Omental fat pad (tissue), 3 donors: ENCODE measurements at regions not wholly inside any gene's neighbourhood (a gene's known extent, or its start where the extent isn't known, plus 50 kb on each side); places are given as distances from the start of the nearest gene placed in this dataset.

Source experiments
- ATAC-seq: fragments of 150-250 bp; one replicate; pipeline ENCODE4 v1.9.1; 2016; ENCODE audit warnings: mild to moderate bottlenecking, moderate library complexity; ENCODE audit not compliant: low FRiP score
- DNase-seq: peaks from one replicate; pipeline ENCODE4 v3.0.0-alpha.2; 2019; ENCODE audit warnings: low spot score
- CTCF ChIP-seq, 3 donors: fragments of 450-650 bp; IDR thresholded peaks; one replicate each; pipeline ENCODE4 v1.5.1; 2016 to 2017; ENCODE audit warnings: antibody characterized with exemption in 3 of 3, mild to moderate bottlenecking in 3 of 3, moderate library complexity in 2 of 3

DNA sequence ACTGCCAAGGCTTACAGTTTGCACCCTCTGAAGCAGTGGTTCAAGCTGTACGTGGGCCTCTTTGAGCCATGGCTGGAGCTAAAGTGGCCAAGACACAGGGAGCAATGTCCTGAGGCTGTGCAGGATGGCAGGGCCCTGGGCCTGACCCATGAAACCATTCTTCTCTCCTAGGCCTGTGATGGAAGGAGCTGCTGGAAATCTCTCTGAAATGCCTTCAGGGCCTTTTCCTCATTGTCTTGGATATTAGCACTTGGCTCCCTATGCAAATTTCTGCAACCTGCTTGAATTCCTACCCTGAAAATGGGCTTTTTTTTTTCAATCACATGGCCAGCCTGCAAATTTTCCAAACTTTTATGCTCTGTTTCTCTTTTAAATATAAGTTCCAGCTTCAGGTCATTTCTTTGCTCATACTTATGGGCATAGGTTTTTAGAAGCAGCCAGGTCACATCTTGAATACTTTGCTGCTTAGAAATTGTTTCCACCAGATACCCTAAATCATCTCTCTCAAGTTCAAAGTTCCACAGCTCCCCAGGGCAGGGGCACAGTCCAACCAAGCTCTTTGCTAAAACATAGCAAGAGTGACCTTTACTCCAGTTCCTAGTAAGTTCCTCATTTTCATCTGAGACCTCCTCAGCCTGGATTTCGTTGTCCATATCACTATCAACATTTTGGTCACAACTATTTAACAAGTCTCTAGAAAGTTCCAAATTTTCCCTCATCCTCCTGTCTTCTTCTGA is 138.3 kb downstream of the OSTF1 start:
- DNase-seq (no peak), ATAC-seq (no peak)
- TF ChIP-seq CTCF (IDR thresholded peaks at IDR 0.05) = no peak

DNA sequence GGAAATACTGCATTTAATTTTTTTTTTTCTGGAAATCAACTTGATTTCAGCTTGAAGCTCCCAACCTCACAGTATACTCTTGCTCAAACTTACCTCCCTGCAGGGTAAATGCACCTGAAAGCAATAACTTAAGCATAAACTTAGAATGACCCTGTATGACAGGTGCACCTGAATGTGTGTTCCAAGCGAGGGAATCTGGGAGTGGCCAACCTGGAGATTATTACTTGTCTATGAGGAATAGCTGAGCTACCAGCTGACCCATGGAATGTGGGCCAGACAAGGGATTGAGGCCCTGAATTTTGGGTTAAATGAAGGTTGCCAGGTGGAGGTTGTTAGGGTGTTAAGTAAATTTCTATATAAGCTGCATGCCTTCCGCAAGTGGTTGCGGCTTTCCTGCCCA is 140.6 kb downstream of the OSTF1 start:
- no peak for DNase-seq
- ATAC-seq = no peak
- TF ChIP-seq CTCF (IDR thresholded peaks at IDR 0.05) = no peak

GRCh38 chr9:75229605-75230332 is 141.5 kb downstream of the OSTF1 start:
- DNase-seq = no peak
- TF ChIP-seq CTCF (IDR thresholded peaks at IDR 0.05) = no peak
- peak; percentile 57 for ATAC-seq

DNA sequence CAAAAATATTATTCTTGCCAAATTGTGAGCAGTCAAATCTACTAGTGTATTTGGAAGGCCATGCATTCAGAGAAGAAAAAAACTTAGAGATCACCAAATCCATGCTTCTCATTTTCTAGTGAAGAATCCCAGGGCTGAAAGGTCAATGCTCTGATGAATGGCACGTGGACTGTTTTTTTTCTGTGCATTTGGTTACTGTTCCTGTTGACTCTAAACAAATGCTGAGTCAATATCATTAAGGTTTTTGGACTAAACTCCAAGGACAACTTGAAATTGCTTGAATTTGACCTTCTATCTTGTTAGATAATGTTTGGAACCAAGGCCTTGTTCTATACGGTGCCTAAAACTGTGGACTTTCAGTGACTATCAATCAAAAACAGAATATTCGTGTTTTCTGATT is 142.2 kb downstream of the OSTF1 start:
- no peak for ATAC-seq
- no peak for TF ChIP-seq CTCF (IDR thresholded peaks at IDR 0.05)
- DNase-seq = no peak

- DNase-seq = no peak
- no peak for TF ChIP-seq CTCF (IDR thresholded peaks at IDR 0.05)
- ATAC-seq = no peak
Measured at GRCh38 chr9:75231167-75231566, 142.9 kb downstream of the OSTF1 start.

DNA sequence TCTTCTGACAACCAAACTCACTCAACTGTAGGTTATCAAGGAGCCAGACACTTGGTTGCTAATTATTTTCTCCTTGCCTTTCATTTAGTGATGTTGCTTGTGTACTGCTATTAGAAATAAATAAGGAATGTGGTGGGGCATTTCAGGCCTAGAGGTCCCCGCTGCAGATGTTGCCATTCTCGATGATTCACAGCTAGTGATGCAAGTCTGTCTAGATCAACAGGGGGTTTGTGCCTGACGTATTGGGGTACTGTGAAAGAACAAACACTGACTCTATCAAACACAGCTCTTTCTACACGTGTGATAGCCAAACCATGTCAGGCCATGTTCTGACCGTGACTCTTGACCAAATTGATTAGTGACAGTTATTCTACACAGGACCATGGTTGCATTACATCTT is 144.7 kb downstream of the OSTF1 start:
- TF ChIP-seq CTCF (IDR thresholded peaks at IDR 0.05) = no peak
- DNase-seq (no peak), ATAC-seq (no peak)

DNA sequence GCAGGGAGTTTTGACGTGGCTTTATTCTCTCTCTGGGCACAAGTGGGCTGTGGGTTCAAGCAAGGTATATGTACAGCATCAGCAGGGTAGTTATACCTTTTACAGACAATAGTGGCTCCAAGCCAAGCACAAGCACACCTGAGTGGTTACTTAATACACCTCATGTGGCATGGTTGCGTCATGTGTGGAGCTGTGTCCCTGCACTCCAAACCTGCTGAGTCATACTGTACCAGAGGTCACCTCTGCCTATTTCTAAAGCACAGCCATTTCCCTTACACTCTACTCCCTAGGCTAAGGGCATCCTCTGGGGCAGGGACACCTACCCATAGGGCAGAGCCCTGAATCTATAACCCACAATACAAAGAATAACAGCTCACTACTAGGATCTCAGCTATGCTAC is 147.3 kb downstream of the OSTF1 start:
- no peak for DNase-seq
- no peak for ATAC-seq
- TF ChIP-seq CTCF (IDR thresholded peaks at IDR 0.05) = no peak
